Stomach (tissue), 4 donors: ENCODE measurements at regions not wholly inside any gene's neighbourhood (a gene's known extent, or its start where the extent isn't known, plus 50 kb on each side); places are given as distances from the start of the nearest gene placed in this dataset.

Source experiments
- CTCF ChIP-seq, 7 experiments: fragments of 450-650 bp in 4 of 7; fragments of 200-600 bp in 3 of 7; sonication (generic) in 3 of 7; IDR thresholded peaks; one replicate each; pipeline ENCODE4 v1.5.1; 2016 to 2019; ENCODE audit warnings: antibody characterized with exemption in 7 of 7, control low read depth in 2 of 7, mild to moderate bottlenecking in 1 of 7
- EP300 ChIP-seq: sonication (generic); formaldehyde crosslinking; IDR thresholded peaks from one replicate; pipeline ENCODE4 v1.6.1; 2017; ENCODE audit warnings: antibody characterized with exemption
- POLR2A ChIP-seq, 4 donors: fragments of 450-650 bp; IDR thresholded peaks; one replicate each; pipeline ENCODE4 v1.6.1; 2016; ENCODE audit warnings: antibody characterized with exemption in 4 of 4, control low read depth in 2 of 4, mild to moderate bottlenecking in 1 of 4, moderate library complexity in 1 of 4
- POLR2AphosphoS5 ChIP-seq, 3 donors: sonication (generic); formaldehyde crosslinking; IDR thresholded peaks; one replicate each; pipeline ENCODE4 v1.6.1; 2016; ENCODE audit warnings: antibody characterized with exemption in 3 of 3

GRCh38 chr15:31801152-31801551 is 229.2 kb upstream of the CHRNA7 start:
- TF ChIP-seq CTCF (IDR thresholded peaks at IDR 0.05): no peak
- no peak for TF ChIP-seq POLR2A (IDR thresholded peaks at IDR 0.05)
- TF ChIP-seq EP300: no peak
- TF ChIP-seq POLR2AphosphoS5 (IDR thresholded peaks at IDR 0.05): no peak
